OCI-M2 (cell line): ENCODE measurements at regions not wholly inside any gene's neighbourhood (a gene's known extent, or its start where the extent isn't known, plus 50 kb on each side); places are given as distances from the start of the nearest gene placed in this dataset.

Source experiments
- DNase-seq: peaks from one replicate; lab custom pipeline; 2025; ENCODE audit not compliant: unreplicated experiment; lab: John Stamatoyannopoulos, UW

DNA sequence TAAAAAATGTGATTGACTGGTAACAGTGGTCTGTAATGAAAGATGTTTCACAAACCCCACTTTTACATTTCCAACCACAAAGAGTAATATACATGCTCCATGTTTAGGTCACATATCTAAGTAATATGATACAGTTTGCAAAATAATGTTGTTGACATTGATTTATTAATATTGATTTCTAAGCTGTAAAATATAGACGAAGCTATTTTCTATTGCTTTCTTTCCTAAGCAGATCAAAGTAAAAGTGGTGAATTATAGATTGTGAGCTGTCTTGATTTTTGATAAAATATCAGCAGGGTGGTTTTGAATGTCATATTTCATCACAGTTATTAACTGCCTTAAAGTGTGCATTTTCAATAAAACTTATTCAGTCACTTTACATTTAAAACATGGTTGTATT lies 2292.8 kb downstream of the PCDH9 start:
- DNase-seq: no peak

DNA sequence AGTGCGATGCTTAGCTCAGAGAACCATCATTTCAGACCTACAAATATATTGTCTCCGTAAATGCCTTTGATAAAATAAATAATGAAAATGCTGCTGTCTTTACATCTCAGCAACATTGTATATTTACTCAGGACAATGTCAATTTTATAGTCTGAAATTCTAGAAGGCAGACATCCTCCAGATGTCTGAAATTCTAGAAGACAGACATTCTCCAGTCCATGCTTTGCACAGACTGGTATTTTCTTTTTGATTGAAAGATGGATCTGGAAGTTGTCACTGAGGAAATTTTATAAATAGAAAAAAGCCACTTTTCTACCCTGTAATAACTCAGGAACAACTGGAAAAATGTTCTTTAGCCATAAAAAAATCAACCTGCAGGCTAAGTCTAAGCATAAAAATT lies 2293.3 kb downstream of the PCDH9 start:
- DNase-seq: no peak

DNA sequence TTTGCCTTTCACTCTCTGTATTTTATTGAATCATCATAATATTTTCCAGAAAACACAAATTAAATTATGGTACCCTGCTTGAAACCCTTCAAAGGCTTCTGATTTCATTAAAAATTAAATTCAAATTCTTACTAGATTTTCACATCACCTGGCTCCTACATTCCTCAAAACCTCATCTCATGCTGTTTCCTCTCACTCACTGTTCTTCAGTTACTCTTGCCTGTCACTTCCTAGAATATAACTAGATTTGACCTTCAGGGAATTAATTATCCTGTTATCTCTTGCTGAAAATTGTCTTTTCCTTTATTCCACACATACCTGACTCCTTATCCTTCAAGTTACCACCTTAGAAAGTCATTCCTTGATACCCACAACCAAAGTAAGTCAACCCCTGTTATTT lies 2294.7 kb downstream of the PCDH9 start:
- no peak for DNase-seq

DNA sequence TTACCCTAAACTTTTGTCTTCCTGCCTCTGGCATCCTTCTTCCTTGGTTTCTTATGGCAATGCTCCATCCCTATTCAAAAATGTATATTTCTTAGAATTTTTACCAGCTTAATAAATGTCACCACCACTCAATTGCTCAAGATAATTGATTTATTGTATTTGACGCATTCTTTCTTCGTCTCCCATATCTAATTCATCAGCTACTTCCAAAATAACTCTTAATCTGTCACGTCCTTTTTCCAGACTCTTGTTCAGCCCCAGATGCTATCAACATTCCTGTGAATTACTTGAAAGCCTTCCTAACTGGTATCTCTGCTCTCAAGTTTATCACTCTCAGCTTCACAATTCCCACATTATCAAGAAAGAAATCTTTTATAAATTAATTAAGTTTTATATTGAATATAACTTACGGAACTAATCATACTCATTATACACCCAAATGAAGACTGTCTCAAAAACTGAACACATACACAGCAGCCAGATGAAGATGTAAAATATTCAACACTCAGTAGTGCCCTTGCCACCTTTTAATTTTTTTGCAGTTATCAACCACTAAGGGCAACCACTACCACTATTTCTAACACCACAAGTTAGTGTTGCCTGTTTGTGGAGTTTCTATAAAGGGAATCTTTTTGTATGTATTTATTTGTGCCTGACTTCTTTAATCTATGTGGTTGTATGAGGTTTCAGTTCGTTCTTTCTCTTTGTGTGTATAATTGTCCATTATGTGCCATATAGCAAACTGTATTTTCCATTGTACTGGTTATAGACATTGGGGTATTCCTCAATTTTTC lies 2295.4 kb downstream of the PCDH9 start:
- no peak for DNase-seq

DNA sequence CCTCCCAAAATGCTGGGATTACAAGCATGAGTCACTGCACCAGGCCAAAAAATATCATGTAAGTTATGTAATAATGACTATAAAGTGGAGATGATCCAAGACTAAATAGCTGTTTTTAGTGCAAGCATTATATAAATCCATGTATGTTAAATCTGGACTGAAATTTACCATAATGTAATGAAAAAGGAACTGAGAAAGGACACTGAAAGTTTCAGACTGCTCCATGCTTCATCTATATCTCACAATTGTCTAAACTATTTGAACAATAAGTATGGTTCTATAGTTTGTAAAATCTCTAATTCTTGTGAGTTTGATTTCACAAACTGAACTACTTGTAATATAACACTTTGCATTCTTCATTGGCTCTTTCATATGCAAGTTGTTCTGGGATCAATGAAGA lies 2299.5 kb downstream of the PCDH9 start:
- DNase-seq: no peak

DNA sequence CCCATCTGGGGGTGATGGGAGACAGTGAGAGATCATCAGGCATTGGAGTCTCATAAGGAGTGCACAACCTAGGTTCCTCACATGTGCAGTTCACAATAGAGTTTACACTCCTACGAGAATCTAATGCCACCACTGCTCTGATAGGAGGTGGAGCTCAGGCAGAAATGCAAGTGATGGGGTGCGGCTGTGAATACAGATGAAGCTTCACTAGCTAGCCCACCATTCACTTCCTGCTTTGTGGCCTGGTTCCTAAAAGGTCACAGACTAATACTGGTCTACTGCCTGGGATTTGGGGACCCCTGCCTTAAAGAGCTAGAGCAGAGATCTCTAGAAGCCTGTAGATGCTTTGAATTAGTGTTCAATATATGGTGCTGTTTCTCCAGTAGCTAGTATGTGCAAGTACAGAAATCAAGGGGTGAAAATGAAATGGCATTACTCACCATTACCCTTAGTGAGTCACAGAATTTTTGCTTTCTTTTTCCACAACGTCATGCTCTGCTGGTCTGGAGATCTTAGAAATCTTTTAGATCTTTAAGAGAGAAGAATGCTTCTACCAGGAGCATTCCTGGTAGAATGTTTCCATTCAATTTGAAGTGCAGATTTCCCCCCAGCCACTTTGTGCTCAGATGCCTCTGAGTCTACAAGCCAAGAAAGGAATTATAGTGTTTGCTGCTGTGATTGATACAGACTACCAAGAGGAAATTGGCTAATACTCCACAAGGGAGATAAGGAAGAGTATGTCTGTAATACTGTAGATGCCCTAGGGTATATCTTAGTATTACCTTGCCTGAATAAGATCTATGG lies 2301.2 kb downstream of the PCDH9 start:
- no peak for DNase-seq

DNA sequence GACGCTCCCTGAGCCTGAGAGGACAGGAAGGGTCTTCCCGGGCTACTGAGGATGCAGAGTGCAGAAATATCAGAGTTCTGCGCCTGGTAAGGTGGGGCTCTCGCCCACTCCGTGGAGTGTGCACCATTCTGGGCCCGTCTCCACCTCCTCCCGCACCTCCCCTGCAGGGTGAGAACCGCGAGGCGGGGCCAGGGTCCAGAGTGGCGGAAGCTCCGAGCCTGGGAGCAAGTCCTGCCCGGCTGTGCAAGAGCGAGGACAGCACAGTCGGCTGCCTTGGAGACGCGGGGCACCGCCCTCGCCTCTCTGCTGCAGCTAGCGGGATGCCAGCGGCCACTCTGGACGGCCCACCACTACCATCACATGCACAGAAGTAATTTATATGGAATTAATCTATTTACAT lies 2304.4 kb downstream of the PCDH9 start:
- no peak for DNase-seq

DNA sequence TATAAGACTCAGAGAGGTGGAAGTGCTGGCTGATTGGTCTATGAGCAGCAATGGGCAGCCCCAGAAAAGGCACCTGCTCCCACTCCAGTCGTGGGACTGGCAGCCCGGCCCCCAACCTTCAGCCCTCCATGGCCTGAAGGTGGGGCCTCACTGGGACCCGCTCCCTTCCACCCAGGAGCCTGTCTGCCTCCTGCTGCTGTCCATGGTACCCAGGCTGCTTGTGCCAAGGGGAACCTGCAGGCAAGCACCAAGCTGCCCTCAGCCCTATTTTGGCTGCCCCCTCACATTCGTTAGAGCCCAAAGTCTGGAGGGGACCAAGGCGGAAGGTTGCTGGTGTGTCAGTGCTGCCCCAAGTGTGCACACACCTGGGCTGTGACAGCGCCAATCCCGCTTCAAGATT lies 2304.9 kb downstream of the PCDH9 start:
- no peak for DNase-seq

DNA sequence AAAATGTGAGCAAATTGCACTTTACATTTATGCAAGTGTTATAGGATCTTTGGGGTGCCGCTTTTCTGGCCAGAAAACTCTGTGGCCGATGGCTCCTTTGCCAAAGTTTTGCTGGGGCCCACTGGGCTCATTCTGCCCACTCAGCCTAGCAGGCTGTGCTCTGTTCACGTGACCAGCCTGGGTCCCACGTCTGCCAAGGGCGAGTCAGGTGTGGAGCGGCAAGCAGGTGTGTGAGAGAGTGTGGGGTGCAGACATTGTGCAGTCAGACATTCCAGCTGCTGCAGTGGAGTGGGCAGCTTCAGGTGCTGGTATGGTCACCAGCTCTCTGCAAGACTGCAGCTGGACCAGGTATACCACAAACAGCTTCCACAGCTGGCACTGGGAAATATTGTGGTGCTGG lies 2305.7 kb downstream of the PCDH9 start:
- DNase-seq: no peak

DNA sequence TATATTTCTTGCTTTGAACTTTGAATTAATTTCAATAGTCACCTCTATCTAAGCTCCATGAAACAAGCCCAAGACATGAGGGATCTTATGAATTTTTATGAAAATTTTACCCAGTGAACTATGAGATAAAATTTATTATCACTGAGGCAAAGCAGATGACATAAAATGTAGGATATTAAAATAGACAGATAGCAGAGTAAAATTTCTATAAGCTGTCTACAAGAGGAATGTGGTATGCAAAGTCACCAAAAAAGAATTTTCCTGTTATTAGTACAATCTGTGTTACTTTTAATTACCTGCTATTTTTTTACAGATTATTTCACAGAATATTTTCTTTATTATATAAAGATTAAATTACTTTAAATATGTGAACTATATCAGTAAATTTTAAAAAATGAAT lies 2312.6 kb downstream of the PCDH9 start:
- no peak for DNase-seq

DNA sequence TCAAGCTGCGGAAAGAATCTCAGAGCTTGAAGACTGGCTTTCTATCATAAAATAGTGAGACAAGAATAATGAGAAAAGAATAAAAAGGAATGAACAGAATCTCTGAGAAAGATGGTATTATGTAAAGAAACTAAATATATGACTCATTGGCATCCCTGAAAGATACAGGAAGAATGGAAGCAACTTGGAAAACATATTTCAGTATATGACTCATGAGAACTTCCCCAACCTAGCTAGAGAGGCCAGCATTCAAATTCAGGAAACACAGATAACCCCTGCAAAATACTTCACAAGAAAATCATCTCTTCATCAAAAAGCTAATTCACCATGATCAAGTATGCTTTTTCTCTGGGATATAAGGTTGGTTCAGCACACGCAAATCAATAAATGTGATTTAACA lies 2318.0 kb downstream of the PCDH9 start:
- DNase-seq: no peak

DNA sequence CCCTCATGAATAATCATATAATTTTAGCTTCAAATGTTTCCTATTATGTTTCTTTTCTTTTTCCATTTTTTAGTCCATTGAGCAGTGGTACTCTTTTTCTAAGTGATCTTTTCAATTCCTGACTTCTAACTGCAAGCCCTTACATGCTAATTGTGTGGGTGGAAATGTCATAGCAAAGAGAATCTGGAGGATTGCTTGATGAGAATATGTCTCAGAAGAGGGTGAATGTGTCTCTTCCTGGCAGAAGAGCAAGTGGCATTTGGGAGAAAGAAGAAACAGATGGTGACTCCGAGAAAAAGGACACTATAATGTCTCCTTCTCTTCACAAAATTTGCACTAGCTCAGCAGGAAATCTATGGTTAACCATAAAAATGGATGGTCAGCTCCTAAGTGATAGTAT lies 2320.0 kb downstream of the PCDH9 start:
- DNase-seq: no peak

DNA sequence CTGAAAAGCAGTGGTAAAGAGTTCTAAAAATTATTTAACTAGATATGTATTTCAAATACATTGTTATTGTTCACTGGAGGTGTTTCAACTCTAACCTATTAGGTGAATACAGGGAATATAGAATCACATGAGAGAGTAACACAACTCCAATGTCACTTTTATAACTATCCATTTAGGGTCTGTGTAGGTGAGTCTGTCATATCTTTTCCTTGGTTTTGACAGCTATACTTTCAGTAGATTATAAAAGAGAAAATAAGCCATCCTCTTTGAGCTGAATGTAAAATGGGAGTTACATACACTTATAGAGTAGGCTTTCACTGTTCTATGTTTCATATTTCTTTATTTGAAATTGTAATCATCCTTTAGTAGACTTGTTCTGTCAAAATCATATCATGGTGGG lies 2321.0 kb downstream of the PCDH9 start:
- no peak for DNase-seq

DNA sequence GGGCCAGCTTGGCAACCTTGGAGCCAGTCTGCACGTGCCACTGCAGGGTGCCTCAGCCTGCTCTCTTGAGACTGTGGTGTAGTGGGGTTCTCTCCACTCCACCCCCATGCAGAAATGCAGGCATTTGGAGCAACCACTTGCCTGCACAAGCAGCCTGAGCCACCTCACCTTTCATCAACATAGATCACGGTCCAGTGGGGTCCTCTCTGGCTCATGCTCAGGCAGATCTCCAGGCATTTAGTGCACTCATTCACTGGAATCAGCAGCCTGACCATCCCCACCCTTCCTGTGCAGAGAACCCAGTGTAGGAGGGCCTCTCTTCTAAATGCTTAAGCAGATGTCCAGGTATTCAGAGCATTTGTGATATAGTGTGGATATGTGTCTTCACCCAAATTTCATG lies 2330.1 kb downstream of the PCDH9 start:
- DNase-seq: no peak

DNA sequence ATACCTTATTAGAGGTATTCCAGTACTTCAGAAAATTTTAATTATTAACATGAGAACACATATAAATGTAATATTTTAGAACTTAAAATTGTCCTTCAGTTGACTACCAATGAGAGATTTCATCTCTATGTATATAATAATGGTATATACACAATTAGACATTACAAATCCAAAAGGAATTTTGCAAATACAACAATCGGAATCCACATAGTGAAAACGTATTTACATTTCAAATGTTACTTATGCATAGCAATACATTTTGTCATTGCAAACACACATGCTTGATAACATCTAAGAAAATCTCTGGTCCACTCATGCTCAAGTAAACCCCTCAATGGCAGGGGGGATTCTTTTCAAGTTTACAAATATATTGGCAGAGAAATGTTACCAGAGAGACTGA lies 2345.2 kb downstream of the PCDH9 start:
- no peak for DNase-seq

DNA sequence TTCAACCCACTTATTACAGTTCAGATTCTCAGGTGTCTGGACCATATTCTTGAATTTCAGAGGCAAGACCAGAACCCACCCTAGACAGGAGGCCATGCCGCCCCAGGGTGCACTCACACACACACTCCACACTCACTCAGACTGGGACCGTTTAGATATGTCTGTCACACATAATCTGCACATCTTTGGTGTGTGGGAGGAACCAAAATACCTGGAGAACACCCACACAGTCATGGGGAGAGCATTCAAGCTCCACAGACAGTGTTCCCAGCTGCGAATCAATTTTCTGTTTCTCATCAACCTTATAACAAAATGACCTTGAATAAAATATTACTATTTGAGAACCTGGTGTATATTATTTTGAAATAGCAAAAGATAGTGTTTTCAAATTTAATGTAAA lies 2353.0 kb downstream of the PCDH9 start:
- DNase-seq: no peak

DNA sequence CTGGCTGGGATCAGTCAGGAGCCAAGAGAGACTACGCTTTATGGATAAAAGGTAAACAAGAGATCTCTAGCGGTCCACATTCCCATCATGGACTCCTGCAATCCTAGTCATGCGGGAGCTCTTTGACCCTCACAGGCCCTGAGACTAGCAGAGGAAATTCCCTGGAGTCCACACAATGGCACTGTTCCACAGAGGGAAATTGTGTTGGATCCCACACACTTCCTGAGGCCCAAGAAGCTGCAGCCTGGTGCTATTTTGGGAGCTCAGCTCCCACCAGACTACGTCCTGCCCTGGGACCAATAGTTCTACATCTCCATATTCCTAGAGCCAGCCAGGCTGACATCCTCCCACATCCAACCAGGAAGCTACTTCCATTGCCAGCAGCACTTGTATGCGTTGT lies 2358.4 kb downstream of the PCDH9 start:
- no peak for DNase-seq

DNA sequence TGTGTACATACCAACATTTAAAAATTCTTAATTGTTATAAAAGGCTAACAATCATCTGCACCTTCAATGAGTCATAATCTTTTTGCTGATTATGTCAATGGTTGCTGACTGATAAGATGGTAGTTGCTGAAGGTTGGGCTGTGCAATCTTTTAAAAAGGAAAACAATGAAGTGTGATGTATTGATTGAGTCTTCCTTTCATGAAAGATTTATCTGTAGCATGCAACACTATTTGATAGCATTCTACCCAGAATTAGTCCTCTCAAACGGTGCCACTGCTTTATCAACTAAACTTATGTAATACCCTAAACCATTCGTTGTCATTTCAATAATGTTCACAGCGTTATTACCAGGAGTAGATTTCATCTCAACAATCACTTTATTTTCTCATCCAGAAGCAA lies 2360.6 kb downstream of the PCDH9 start:
- no peak for DNase-seq

DNA sequence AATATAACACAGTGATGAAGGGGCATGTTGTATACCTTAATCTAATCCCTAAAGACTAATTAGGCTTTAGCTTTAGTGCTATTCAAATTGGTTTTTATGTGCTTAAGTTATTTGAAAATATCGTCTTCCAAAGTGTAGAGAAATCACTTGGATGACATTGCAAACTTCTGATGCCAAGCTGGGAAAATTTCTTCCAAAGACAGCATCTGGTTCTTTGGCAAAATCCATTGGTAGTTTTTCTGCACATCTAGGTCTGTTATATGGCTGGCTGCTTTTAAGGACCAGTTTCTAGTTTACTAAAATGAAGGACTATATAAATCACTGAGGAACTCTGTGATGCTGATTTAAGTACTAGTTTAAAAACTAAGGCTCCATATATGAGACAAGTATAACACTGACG lies 2362.3 kb downstream of the PCDH9 start:
- no peak for DNase-seq

DNA sequence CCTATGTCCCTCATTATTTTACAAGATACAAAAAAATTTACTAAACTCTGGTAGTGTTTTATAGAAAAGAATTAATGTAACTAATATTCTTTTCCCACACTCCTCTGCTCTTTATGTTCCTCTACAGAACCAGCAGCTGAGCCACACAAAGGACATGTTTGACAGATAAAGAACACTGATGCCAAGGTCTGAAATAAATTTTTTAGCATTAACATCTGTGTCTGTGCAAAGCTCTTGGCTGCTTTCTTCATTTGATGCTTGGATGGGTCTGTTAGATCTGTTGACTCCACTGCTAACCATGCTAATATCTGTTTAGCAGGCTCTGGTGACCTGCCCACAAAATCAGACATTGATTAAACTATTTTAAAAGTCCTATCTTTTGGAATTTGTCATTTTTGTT lies 2363.8 kb downstream of the PCDH9 start:
- no peak for DNase-seq

DNA sequence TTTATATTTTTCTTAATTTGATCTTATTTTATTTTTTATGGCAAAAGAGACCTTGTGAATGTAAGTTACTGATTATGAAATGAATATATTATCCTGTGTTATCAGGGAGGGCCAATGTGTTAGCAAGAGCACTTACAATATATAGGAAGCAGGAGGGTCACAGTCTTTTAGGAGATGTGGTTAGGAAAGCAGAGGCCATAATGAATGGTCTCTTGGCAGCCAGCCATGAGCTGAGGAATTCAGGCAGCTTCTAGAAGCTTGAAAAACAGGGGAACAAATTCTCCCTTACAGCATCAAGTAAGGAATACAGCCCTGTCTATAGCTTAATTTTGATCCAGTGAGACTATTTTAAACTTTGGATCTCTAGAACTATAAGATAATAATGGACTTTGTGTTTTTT lies 2374.6 kb downstream of the PCDH9 start:
- DNase-seq: no peak

DNA sequence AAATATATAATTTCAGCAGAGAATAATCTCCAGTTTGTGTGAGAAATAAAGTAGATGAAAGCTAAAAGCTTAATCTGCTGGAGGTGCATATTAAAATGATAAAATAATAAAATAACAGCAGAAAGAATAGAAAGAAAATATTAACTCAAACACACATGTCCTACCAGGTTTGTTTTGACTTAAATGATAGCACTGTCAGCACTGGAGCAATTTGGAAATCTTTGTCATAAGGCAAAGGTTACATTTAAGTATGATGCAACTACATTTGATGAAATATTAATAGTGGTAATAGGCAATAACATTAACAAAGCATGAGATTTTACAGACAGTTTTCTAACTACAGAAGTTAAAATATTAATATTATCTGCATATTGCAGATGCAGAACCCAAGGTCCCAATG lies 2380.1 kb downstream of the PCDH9 start:
- no peak for DNase-seq

DNA sequence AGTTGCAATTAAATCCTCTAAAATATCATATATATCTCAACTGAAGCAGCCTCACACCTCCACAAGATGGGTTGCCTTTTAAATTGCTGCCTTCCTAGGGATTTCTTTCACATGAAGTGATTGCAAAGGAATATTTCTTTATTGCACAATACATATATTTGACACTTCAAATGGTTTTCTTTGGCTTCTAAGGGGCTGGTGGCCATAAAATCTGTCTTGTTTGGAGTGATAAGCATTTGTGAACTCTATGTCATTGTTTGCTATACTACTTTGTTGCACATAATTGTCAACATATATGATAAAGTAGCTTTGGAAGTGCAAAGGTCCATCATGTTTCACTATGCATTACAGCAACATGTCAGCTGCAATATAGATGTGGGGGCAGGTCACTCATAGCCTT lies 2380.9 kb downstream of the PCDH9 start:
- DNase-seq: no peak
